Panc1 (cell line): ENCODE measurements at regions not wholly inside any gene's neighbourhood (a gene's known extent, or its start where the extent isn't known, plus 50 kb on each side); places are given as distances from the start of the nearest gene placed in this dataset.

ENCODE experiments used
- POLR2AphosphoS5 ChIP-seq: IDR thresholded peaks from 2 replicates; pipeline ENCODE4 v1.6.1; 2012; ENCODE audit warnings: mild to moderate bottlenecking, low read depth, low read length, moderate library complexity
- SIN3A ChIP-seq: IDR thresholded peaks from 2 replicates; pipeline ENCODE4 v1.6.1; 2012; ENCODE audit warnings: low read depth, mild to moderate bottlenecking, low read length, moderate library complexity, borderline replicate concordance; ENCODE audit not compliant: insufficient read depth
- TF ChIP-seq, protein P1 (sequence below): fragments of 450-650 bp; IDR thresholded peaks from 2 replicates; pipeline ENCODE4 v1.5.1; 2017; ENCODE audit warnings: mild to moderate bottlenecking
- TF ChIP-seq, protein P2 (sequence below), 2 experiments: IDR thresholded peaks; 2 replicates each; pipeline ENCODE4 v1.6.1; 2011 to 2012; ENCODE audit warnings: low read depth in 2 of 2, control low read depth in 1 of 2, low read length in 1 of 2, mild to moderate bottlenecking in 1 of 2, moderate library complexity in 1 of 2; ENCODE audit not compliant: insufficient read depth in 1 of 2

DNA sequence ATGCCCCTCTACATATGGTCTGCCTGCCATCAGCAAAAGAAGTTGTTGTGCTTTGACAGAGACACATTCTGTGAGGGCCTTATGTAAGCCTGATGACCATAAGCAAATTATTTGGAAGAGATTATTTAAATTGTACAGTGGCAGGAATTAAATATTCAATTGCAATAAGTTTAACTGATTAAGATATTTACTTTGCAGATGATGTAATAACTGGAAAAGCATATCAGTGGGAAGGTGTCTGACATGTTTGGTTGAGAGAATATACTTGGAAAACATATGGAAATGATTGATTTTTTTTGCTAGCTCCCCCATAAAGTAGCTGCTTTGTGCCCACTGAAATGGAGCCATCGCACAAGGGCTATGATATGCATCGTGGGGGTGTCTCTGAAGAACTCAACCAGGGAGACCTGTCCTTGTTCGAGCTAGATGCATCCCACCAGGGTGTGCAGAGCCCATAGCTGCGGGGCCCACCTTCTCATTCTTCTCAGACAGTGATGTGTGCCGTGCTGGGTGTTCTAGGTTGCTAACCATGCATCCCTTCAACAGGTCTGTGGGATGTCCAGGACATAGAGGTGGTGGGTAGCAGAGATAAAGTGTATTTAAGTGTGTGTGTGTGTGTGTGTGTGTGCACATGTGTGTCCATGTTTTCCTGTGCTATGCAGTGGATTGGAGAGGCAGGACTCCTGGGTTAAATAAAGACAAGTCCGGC is 90.4 kb upstream of the PARD3B start:
- TF ChIP-seq, protein P1, sequence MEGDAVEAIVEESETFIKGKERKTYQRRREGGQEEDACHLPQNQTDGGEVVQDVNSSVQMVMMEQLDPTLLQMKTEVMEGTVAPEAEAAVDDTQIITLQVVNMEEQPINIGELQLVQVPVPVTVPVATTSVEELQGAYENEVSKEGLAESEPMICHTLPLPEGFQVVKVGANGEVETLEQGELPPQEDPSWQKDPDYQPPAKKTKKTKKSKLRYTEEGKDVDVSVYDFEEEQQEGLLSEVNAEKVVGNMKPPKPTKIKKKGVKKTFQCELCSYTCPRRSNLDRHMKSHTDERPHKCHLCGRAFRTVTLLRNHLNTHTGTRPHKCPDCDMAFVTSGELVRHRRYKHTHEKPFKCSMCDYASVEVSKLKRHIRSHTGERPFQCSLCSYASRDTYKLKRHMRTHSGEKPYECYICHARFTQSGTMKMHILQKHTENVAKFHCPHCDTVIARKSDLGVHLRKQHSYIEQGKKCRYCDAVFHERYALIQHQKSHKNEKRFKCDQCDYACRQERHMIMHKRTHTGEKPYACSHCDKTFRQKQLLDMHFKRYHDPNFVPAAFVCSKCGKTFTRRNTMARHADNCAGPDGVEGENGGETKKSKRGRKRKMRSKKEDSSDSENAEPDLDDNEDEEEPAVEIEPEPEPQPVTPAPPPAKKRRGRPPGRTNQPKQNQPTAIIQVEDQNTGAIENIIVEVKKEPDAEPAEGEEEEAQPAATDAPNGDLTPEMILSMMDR = no peak
- no peak for TF ChIP-seq POLR2AphosphoS5
- no peak for TF ChIP-seq SIN3A
- TF ChIP-seq, protein P2, sequence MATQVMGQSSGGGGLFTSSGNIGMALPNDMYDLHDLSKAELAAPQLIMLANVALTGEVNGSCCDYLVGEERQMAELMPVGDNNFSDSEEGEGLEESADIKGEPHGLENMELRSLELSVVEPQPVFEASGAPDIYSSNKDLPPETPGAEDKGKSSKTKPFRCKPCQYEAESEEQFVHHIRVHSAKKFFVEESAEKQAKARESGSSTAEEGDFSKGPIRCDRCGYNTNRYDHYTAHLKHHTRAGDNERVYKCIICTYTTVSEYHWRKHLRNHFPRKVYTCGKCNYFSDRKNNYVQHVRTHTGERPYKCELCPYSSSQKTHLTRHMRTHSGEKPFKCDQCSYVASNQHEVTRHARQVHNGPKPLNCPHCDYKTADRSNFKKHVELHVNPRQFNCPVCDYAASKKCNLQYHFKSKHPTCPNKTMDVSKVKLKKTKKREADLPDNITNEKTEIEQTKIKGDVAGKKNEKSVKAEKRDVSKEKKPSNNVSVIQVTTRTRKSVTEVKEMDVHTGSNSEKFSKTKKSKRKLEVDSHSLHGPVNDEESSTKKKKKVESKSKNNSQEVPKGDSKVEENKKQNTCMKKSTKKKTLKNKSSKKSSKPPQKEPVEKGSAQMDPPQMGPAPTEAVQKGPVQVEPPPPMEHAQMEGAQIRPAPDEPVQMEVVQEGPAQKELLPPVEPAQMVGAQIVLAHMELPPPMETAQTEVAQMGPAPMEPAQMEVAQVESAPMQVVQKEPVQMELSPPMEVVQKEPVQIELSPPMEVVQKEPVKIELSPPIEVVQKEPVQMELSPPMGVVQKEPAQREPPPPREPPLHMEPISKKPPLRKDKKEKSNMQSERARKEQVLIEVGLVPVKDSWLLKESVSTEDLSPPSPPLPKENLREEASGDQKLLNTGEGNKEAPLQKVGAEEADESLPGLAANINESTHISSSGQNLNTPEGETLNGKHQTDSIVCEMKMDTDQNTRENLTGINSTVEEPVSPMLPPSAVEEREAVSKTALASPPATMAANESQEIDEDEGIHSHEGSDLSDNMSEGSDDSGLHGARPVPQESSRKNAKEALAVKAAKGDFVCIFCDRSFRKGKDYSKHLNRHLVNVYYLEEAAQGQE (IDR thresholded peaks at IDR 0.05; ENCODE audit: insufficient read depth in 1 of 2, low read depth in 2 of 2, low read length in 1 of 2) = no peak
